GM11168 (cell line): ENCODE measurements at regions not wholly inside any gene's neighbourhood (a gene's known extent, or its start where the extent isn't known, plus 50 kb on each side); places are given as distances from the start of the nearest gene placed in this dataset.

Experiments
- in situ Hi-C: fragments of 300-500 bp; cut with MboI; formaldehyde crosslinking; loops from one replicate; pipeline ENCODE4 v1.12.0; 2022; ENCODE audit warnings: low sequenced_read_pairs; ENCODE audit not compliant: unreplicated experiment

DNA sequence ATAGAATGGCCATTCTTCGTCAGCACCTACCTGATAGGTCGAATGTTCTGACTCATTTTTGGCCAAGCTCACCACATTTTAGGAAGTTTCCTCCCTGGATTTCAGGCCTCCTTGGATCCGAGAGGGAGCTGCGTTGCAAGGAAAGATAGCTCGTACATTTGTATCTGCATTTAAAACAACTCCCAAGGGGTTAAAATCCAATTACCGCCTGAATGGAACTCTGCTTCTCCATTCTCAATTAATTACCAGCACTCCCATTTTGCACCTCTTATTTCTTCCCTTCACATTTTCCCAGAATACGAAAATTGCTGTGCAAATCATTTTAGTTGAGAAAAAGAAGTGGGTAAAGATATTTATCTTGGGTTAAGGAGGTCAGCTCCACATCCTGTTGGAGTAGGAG is 610.7 kb downstream of the NPHP4 start:
- in situ Hi-C loops = no loop called here

DNA sequence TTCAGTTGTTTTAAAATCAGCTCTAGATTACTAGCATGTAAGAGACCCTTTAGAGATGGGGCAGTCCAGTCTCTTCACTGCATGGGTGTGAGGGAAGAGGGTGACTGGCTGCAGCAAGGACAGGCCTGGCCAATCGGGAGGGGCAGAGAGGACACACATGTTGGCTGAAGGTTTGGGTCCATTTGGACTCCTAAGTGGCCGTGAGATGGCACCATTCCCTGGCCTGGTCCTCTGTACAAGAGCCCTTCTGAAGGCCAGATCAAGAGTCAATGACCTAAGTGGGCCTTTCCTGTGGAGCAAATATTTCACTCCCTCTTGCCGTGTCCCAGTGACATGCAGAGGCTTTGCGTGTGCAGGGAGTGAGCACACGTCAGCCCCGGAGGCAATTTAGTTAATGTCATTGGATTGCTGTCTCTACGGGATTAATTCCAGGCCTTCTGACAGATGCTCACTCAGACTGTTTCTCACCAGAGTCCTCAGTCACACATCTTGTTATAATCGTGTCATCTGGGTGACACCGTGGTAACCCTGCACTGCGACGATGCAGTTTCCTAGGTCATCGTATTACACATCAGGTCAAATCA is 613.0 kb downstream of the NPHP4 start:
- in situ Hi-C loops = no loop called here

DNA sequence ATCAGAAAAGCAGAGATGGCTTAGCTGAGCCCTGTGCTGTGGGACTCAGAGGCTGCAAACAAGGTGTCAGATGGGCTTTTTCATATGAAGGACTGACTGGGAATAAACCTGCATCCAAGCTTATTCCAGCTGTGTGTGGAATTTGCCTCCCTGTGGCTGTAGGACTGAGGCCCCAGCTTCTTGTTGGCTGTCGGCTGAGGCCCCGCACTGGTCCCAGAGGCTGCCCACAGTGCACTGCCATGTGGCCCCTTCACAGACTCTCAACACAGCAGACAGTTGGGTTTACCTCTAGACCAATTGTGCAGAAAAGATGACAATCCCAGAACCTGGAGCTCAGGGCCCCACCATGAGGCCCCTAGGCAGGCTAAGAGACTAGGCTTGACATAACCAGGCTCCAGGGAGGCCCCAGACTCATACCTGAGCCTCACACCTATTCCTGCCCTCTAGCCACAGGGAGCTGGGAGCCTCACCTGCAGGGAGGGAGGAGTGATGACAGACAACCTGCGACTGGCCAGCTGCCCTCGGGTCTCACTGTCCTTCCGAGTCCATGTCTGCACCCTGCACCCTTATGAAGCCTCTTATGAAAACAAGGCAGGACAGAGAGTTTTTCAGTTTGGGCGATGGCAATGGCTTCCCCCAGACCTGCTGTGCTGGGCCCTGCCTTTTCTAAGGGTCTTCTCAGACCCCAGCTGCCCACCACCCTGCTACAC is 615.5 kb downstream of the NPHP4 start:
- in situ Hi-C loops = no loop called here

DNA sequence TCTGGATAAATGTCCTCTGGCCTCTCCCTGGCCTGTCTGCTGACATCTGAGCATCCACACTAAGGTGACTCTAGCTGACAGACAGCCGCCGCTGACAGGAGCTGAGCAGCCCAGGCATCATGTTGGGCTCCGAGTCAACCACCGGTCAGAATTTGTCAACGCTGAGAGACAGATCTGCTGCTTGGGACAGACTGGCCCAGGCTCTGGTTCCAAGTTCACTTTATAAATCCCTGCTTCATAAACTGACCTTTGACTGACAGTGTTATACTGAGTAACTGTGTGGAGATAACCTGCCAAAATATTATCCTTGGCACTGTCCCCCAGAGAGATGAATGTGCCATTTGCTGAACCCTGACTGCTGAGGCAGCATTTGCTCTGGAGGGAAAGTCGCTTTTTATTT is 616.7 kb downstream of the NPHP4 start:
- in situ Hi-C loops = no loop called here

DNA sequence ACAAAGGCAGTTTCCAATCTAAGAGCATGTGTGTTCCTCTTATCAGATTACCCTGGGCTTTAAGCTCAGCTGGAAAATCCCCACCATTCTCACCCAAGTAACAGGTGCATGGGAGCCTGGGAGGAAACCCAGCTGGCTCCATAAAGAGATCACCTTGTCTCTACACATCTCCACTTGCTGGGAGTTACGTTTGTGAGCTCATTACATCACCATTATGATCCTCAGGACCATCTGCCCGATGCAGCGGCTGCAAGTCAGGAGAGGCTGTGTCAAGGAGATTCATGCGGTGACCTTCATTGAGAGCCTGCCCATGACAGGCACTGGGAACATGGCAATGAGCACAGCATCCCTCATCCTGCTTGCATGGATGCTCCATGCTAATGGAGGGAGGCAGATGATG is 618.0 kb downstream of the NPHP4 start:
- in situ Hi-C loops = no loop called here

DNA sequence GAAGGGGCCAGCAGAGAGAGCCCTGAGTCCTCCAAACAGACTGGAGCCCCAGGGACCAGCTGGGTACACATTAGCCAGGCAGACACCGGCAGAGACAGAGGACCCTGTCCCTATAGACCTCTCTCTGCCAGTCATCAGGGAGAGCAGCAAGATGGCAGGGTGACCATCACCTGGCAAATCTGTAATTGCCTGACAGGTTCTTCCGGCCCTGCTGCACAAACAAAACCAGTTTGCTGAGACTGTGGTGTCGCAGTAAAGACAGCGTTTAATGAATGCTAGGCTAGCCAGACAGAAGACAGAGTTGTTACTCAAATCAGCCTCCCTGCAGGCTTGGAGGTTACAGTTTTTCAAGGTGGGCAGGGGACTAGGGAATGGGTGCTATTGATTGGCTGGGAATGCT is 618.9 kb downstream of the NPHP4 start:
- in situ Hi-C loops = no loop called here

DNA sequence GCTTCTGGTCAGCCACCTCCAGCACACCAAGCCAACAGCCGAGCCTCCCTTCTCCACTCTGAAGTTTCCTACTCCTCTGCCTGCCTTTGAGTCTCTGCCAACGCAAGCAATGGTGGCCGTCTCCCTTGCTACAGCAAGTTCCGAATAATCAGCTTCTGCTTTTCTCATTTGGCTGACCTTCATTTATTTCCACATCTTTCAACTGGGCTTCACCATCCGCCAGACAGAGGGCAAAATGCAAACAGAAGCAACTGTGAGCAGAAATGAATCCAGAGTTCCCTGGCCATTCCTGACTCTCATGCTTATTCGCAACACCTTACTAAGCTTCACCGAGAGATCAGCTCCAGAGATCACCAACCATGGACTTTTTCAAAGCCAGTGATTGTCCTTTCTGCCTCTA is 621.0 kb downstream of the NPHP4 start:
- in situ Hi-C loops = no loop called here

DNA sequence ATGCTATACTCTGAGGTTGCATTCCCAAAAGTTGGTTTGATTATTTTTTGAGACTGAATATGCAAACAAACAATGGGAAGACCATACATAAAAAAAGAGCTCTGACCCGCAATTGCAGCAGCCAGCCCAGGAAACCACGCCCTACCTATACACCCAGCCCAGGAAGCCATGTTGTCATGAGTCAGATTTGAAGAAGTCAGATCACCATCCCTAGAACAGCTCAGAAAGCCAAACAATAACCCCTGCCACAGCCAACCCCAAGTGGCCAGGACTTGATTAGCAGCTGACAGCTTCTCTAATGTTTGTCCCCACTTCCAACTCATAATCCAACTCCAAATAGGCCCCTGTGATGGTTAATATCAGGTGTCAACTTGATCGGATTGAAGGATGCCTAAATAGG is 621.9 kb downstream of the NPHP4 start:
- in situ Hi-C loops = no loop called here

DNA sequence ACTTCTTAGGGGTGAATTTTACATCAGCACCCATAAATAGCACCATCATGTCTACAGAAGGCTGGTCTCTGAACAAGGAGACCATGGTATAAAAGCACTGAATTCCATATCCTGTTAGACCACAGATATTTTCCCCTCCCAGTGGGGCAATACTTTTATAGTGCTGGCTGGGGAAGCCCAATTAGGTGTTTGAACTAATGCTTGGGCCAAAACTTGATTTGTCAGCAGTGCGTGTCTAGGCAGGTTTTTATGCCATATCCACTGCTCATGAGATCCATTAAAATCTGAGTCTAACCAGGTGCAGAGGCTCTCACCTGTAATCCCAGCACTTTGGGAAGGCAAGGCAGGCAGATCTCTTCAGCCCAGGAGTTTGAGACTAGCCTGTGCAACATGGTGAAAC is 623.0 kb downstream of the NPHP4 start:
- in situ Hi-C loops = no loop called here

DNA sequence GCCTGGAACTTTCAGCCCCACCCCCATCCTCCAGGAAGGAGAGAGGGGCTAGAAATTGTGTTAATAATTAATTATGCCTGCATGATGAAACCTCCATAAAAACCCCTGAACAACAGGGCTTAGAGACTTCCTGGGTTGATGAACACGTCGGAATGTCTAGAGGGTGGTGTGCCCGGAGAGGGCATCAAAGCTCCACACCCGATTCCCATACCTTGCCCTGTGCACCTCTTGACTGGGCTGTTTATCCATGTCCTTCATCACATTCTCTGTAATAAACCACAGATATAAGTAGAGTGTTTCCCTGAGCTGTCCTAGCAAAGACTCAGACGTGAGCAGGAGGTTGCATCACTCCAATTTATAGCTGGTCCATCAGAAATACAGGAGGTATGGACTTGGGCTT is 624.0 kb downstream of the NPHP4 start:
- in situ Hi-C loops = no loop called here

DNA sequence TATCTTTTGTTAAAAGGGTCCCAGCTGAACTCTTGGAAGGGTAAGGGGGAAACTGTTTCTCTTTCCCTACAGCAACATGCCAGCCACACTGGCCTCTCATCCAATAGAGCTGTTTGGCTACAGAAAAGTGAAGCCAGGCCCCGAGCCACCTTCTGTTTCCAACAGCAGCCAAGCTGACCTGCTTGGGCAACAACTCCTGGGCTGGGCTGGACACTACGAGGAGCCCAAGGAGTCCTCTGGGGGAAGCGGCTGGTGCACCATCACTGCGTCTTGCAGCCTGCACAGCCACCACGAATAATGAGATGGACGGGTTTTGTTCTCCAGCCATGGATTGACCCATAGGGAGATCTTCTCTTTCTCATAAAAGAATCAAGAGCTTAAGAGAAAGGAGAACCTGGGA is 624.9 kb downstream of the NPHP4 start:
- in situ Hi-C loops = no loop called here

DNA sequence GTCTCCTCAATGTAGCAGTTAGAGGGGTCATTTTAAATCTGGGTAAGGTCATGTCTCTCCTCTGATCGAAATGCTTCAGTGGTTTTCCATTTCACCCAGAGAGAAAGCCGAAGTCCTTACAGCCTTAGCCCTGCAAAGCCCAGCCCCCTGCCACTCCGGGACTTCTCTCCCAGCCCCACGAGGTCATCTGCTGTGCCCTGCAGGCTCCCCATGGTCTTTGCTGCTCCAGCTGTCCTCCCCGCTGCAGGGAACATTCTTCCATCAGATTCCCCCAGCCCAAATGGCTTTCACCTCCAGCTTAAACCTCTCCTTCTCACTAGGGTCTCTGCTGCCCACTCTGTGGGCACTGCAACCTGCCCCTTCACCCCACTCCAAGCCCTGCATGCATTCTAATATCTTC is 626.5 kb downstream of the NPHP4 start:
- in situ Hi-C loops = no loop called here

DNA sequence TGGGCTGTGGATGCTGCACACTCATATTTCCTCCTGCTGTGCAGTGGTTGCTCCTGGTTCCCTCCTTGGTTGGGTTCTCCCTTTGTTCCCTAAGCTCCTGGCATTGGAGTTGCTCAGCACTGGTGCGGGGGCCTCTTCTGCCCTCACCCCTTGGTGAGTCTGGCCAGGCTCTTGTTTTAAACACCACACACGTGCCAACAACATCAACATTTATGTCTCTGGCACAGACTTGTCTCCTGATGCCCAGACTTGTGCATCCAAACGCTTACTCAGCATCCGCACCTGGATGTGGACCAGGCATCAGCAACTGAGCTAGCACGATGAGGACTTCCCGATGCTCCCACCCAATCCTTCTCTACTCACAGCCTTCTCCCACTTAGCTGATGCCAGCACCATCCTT is 627.6 kb downstream of the NPHP4 start:
- in situ Hi-C loops = no loop called here

DNA sequence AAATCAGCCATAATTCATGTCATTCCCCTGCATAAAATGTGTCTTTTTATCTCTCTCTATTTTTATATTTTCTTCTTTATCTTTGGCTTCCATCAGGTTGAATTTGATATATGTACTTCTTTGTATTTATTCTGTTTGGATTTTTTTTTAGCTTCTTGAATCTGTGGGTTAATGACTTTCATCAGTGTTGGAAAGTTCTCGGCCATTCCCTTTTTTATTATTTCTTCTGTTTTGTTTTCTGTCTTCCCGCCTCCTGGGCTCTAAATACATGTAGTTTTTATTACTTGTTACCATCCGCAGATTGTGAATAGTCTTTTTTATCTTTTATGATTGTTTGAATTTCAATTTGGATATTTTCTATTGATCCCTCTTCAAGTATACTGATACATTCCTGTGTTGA is 637.5 kb downstream of the NPHP4 start:
- in situ Hi-C loops = no loop called here

DNA sequence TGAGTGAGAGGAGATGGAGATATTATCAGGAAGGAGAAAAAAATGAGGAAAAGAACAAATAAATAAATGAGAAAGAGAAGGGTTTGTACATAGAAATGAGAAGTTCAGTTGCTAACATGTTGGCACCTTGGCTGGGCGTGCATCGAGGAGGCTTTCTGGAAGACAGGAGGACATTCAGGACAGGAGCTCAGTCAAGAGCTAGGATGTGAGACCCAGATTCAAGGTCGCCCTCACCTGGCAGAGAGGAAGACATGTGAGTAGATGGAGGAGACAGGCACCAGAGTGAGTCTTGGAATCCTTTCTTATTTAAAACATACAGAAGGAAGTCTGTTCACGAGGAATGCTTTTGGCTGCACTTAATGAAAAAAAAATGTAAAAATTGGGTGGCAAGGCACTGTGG is 640.9 kb downstream of the NPHP4 start:
- in situ Hi-C loops = no loop called here

DNA sequence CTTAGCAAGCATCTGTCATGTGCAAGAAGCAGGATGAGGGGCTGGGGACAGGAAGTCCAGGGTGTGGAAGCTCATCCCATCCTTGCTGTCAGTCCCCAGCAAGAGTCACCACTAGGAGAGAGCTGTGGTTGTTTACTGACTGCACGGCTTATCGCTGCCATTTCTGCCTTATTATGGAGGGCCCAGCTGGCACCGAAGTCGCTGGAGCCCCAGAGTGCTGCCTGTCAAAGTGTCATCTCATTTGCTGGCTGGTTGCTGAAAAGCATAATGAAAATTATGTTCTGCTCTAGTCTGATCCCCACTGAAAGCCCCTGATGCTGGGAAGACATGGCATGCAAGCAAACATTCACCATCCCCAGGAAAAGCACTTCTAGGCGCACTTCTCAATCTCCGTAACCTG is 642.7 kb downstream of the NPHP4 start:
- in situ Hi-C loops = no loop called here

DNA sequence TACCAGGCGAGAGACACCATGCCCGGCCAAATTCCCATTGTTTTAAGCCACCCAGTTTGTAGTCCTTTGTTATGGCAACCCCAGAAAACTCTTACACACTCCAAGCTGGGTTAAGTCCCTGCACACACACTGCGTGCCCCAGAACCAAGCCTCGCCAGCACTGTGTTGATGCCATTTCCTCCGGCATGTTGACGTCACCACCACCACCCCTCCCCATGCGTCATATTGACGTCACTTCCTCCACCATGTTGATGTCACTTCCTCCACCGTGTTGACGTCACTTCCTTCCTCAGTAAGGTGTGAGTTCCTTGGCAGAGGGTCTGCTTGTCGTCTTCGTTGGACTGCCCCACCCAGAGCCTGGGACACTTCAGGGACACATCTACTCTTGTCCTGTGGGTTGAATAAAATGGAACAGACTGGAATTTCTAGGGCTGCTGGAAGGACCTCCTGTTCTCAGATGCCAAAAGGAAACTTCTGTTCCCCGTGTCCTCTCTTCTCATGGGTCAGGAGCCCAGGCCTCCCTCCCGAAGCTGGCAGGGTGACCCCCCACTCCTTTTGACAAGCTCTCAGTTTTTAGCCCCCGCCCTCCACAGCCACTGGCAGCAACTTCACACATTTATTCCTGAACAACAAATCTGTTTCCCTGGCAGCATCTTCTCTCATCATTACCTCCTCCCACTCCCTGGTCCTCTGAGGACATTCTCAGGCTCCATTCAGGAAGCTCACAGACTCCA is 643.3 kb downstream of the NPHP4 start:
- in situ Hi-C loops = no loop called here

DNA sequence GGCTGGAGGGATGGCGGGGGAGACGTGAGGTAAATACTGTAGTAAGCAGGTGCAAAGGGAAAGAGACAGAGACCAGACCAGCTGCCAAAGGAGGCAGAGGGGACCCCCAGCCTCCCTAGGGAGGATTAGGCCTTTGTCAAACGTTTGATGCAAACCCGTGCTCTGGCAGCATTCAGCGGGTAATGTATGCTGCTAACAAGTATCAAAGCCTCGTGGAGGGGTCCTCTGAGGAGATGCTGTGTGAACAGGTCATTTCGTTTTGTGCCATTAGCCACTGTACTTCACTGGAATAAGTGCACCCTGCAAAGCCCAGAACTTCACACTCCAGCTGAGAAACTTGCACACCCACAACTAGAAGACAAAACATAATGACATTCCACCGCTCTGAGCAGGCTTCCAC is 644.5 kb downstream of the NPHP4 start:
- in situ Hi-C loops = no loop called here

DNA sequence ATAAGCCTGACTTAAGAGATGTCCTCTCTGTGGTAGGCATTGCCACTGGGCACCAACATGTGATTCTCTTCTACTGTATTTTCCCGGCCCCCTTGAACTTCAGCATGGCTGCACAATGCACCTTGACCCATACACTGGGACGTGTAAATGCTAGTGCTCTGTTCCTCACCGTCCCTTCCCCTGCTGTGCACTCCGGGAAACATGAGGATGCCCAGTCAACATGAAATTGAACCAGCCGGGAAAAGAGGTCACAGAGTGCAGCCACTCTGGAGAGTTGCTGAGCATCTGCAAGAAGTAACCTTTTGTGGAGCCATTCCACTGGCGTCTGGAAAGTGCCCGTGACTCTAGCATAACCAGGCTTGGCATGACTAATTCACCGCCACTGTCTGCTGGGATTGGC is 646.7 kb downstream of the NPHP4 start:
- in situ Hi-C loops = no loop called here

DNA sequence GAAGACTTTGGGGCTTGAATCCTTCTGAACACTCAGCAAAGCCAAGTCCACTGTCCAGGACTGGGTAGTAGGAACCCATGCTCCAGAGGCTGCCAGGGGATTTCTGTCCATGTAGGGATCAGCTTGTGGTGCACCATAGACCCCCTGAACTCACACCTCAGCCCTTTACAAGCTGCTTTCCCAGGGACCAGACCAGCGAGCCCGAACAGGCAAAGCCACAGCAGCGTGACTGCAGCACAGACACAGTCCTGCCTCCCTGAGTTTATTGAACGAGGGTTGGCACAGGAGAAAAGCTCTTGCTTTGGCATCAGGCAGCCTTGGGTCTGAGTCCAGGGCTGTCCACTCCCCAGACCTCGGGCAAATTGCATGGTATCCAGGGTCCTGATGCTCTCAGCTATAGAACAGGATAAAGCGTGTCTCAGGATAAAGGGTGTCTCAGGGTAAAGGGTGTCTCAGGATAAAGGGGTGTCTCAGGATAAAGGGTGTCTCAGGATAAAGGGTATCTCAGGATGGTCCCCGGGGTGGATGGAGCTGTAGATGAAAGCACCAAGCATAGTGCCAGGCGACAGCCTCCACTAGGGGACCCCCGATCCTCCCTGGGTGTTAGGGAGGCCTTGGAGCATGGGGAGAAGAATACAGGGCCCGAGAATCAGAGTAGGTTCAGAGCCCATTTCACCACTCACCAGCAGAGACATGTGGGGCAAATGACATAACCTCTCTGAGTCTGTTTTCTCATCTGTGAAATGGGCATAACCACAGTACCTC is 648.8 kb downstream of the NPHP4 start:
- in situ Hi-C loops = no loop called here

DNA sequence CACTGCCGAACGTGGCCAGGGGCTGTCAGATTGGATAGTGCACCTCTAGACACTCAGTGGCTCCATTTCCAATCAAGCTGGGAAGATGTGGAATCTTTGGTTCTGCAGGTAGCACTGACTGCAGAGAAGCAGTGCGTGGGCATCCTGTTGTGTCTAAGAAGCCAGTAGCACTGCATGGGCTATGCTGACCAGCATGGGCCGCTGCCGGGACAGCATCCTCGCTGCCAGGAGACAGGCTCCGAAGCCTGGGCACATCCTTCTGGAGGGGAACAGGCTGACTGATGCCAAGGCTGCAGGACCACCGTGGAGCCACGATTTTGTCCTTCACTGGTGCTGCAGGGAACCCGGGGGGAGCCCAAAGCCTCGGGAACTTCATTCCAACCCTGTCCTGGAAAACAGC is 649.4 kb downstream of the NPHP4 start:
- in situ Hi-C loops = no loop called here
